H1 (cell line): ENCODE measurements at regions not wholly inside any gene's neighbourhood (a gene's known extent, or its start where the extent isn't known, plus 50 kb on each side); places are given as distances from the start of the nearest gene placed in this dataset.
A peak's percentile ranks its signal among the peaks of the same experiment; 100 is the strongest.

ENCODE experiments used
- CTCF ChIA-PET: fragments of 300-600 bp; sonication (Branson Sonifier 250); formaldehyde crosslinking; loops from one replicate; lab custom pipeline; 2021; ENCODE audit not compliant: partially characterized antibody; lab: Charles Lee
- POLR2A ChIA-PET: fragments of 300-600 bp; sonication (Branson Sonifier 250); formaldehyde crosslinking; loops from one replicate; lab custom pipeline; 2021; ENCODE audit warnings: inconsistent platforms; ENCODE audit not compliant: partially characterized antibody; lab: Charles Lee
- DNase-seq, 2 experiments: peaks; one replicate each; pipeline versions ENCODE4 v3.0.0 to v3.0.0-alpha.2; 2010 to 2022; ENCODE audit warnings: low spot score in 2 of 2, low read depth in 1 of 2, mixed read lengths in 1 of 2
- FAIRE-seq: peaks from 2 replicates; lab custom pipeline; 2011; peaks lifted over from hg19 to GRCh38; lab: Jason Lieb, UNC
- H2AFZ ChIP-seq: 2 replicates; pipeline ENCODE4 v1.8.1; 2012; ENCODE audit warnings: low read length, inconsistent platforms
- H2AK5ac ChIP-seq: 2 replicates; pipeline ENCODE4 v1.6.1; 2013; ENCODE audit warnings: low read depth, low read length
- H2BK120ac ChIP-seq: replicated peaks from 2 replicates; pipeline ENCODE3; 2013; ENCODE audit warnings: low read depth, low read length, inconsistent platforms
- H2BK12ac ChIP-seq: 2 replicates; pipeline ENCODE4 v1.6.1; 2013; ENCODE audit warnings: low read depth, low read length
- H2BK15ac ChIP-seq: 2 replicates; pipeline ENCODE4 v1.6.1; 2013; ENCODE audit warnings: low read length
- H2BK20ac ChIP-seq: 2 replicates; pipeline ENCODE4 v1.6.1; 2013; ENCODE audit warnings: low read length
- H2BK5ac ChIP-seq: 2 replicates; pipeline ENCODE4 v1.6.1; 2013; ENCODE audit warnings: low read depth, low read length
- H3K14ac ChIP-seq: 2 replicates; pipeline ENCODE4 v1.6.1; 2013; ENCODE audit warnings: inconsistent platforms; ENCODE audit not compliant: insufficient read length
- H3K18ac ChIP-seq: 2 replicates; pipeline ENCODE4 v1.6.1; 2013; ENCODE audit warnings: low read length; ENCODE audit errors: extremely low read depth
- H3K23ac ChIP-seq: 2 replicates; pipeline ENCODE4 v1.6.1; 2013; ENCODE audit warnings: inconsistent platforms; ENCODE audit not compliant: insufficient read length
- H3K23me2 ChIP-seq: 2 replicates; pipeline ENCODE4 v1.6.1; 2013; ENCODE audit warnings: low read depth, low read length
- H3K27ac ChIP-seq: 2 replicates; pipeline ENCODE4 v1.6.1; 2011; ENCODE audit warnings: low read depth, low read length, inconsistent platforms
- H3K27me3 ChIP-seq, 4 experiments: replicated peaks in 1 of 4; 1 replicate in 1 of 4; 2 replicates in 3 of 4; pipeline versions ENCODE4 v1.6.1 to v1.8.1; 2011 to 2013; ENCODE audit warnings: low read length in 3 of 4, mild to moderate bottlenecking in 3 of 4, inconsistent platforms in 2 of 4, mixed read lengths in 2 of 4, moderate library complexity in 1 of 4; ENCODE audit not compliant: control insufficient read depth in 3 of 4, insufficient read depth in 3 of 4; ENCODE audit errors: extremely low read depth in 1 of 4
- H3K36me3 ChIP-seq, 4 experiments: 2 replicates each; pipeline versions ENCODE4 v1.6.1 to v1.8.1; 2011 to 2013; ENCODE audit warnings: mild to moderate bottlenecking in 4 of 4, low read length in 3 of 4, moderate library complexity in 2 of 4, control low read depth in 1 of 4, inconsistent platforms in 1 of 4; ENCODE audit not compliant: insufficient read depth in 4 of 4, control insufficient read depth in 2 of 4
- H3K4ac ChIP-seq: replicated peaks from 2 replicates; pipeline ENCODE3; 2013; ENCODE audit warnings: low read length, low read depth, mixed read lengths, inconsistent platforms; ENCODE audit not compliant: insufficient read length
- H3K4me1 ChIP-seq, 4 experiments: replicated peaks in 1 of 4; 1 replicate in 1 of 4; 2 replicates in 3 of 4; pipeline versions ENCODE4 v1.6.1 to v1.8.1; 2011 to 2013; ENCODE audit warnings: low read length in 3 of 4, inconsistent platforms in 2 of 4, mixed read lengths in 1 of 4; ENCODE audit not compliant: insufficient read depth in 4 of 4, control insufficient read depth in 3 of 4
- H3K4me2 ChIP-seq, 2 experiments: 2 replicates each; pipeline versions ENCODE4 v1.6.1 to v1.8.1; 2011 to 2013; ENCODE audit warnings: low read depth in 2 of 2, low read length in 2 of 2, control low read depth in 1 of 2, inconsistent platforms in 1 of 2, mild to moderate bottlenecking in 1 of 2; ENCODE audit not compliant: insufficient read depth in 1 of 2
- H3K4me3 ChIP-seq, 4 experiments: fragments of 200-600, 300-600 bp in 1 of 4; sonication (generic), shearing (Covaris generic), sonication (Bioruptor Twin) in 1 of 4; 2 replicates each; pipeline versions ENCODE4 v1.5.1 to v1.8.1; 2011 to 2016; ENCODE audit warnings: low read length in 4 of 4, low read depth in 3 of 4, control low read depth in 2 of 4, inconsistent platforms in 2 of 4, mild to moderate bottlenecking in 2 of 4, mixed read lengths in 1 of 4, moderate library complexity in 1 of 4; ENCODE audit not compliant: insufficient read depth in 2 of 4; ENCODE audit errors: extremely low read depth in 1 of 4
- H3K56ac ChIP-seq: replicated peaks from 2 replicates; pipeline ENCODE3; 2013; ENCODE audit warnings: low read depth, mild to moderate bottlenecking, mixed read lengths, low read length, inconsistent platforms; ENCODE audit not compliant: insufficient read length
- H3K79me1 ChIP-seq: 2 replicates; pipeline ENCODE4 v1.6.1; 2013; ENCODE audit warnings: low read depth, low read length, control low read depth
- H3K79me2 ChIP-seq, 2 experiments: 2 replicates each; pipeline versions ENCODE4 v1.6.1 to v1.8.1; 2012 to 2013; ENCODE audit warnings: low read length in 2 of 2, mild to moderate bottlenecking in 2 of 2, inconsistent platforms in 1 of 2; ENCODE audit not compliant: insufficient read depth in 2 of 2, control insufficient read depth in 1 of 2
- H3K9ac ChIP-seq, 4 experiments: replicated peaks in 1 of 4; 1 replicate in 1 of 4; 2 replicates in 3 of 4; pipeline versions ENCODE4 v1.6.1 to v1.8.1; 2011 to 2013; ENCODE audit warnings: low read depth in 3 of 4, low read length in 3 of 4, control low read depth in 2 of 4, mild to moderate bottlenecking in 2 of 4, moderate library complexity in 2 of 4, inconsistent platforms in 1 of 4; ENCODE audit errors: extremely low read depth in 1 of 4
- H3K9me3 ChIP-seq, 2 experiments: 2 replicates each; pipeline versions ENCODE4 v1.6.1 to v1.8.1; 2012 to 2013; ENCODE audit warnings: mild to moderate bottlenecking in 2 of 2, moderate library complexity in 2 of 2, control low read depth in 1 of 2, inconsistent platforms in 1 of 2, low read depth in 1 of 2, low read length in 1 of 2, mixed read lengths in 1 of 2; ENCODE audit not compliant: insufficient read depth in 2 of 2
- H4K20me1 ChIP-seq, 2 experiments: replicated peaks in 1 of 2; 2 replicates each; pipeline versions ENCODE3 to v1.8.1; 2011 to 2013; ENCODE audit warnings: inconsistent platforms in 2 of 2, low read length in 2 of 2, mild to moderate bottlenecking in 1 of 2; ENCODE audit not compliant: insufficient read depth in 2 of 2, control insufficient read depth in 1 of 2
- H4K5ac ChIP-seq: 2 replicates; pipeline ENCODE4 v1.6.1; 2013; ENCODE audit warnings: low read length, low read depth, mixed read lengths, inconsistent platforms; ENCODE audit not compliant: insufficient read length
- H4K8ac ChIP-seq: 2 replicates; pipeline ENCODE4 v1.8.0; 2013; ENCODE audit warnings: mild to moderate bottlenecking, moderate library complexity, low read length, inconsistent platforms; ENCODE audit not compliant: insufficient read depth; ENCODE audit errors: extremely low read depth
- H4K91ac ChIP-seq: replicated peaks from 2 replicates; pipeline ENCODE3; 2013; ENCODE audit warnings: low read length, mixed read lengths, inconsistent platforms; ENCODE audit not compliant: insufficient read length
- BRCA1 ChIP-seq: IDR thresholded peaks from 2 replicates; pipeline ENCODE4 v1.6.1; 2012; ENCODE audit warnings: low read depth, low read length, improper control_type of control experiment
- CEBPB ChIP-seq: IDR thresholded peaks from 2 replicates; pipeline ENCODE4 v1.6.1; 2012; ENCODE audit warnings: low read depth, low read length
- WGBS, 2 experiments: shearing (Covaris generic) in 1 of 2; methylation state at CpG; one replicate each; pipeline versions ENCODE4 v1.1.6 to v1.1.7; 2013 to 2015; ENCODE audit warnings: low lambda C conversion rate in 2 of 2, mixed read lengths in 2 of 2, inconsistent platforms in 1 of 2, low coverage in 1 of 2, missing lambda C conversion rate in 1 of 2; ENCODE audit not compliant: insufficient replicate concordance in 2 of 2, insufficient coverage in 1 of 2, insufficient read length in 1 of 2; ENCODE audit errors: extremely low coverage in 1 of 2, missing lambda C conversion rate in 1 of 2; 5-methylcytosine and 5-hydroxymethylcytosine counted together

GRCh38 chr9:84151640-84152039, 171.0 kb downstream of the RMI1 start:
- WGBS, 2 experiments: 68% methylated on average over 5 of the region's 5 CpGs; no CpG with 5 or more reads in 1 of the 2 experiments
- Histone ChIP-seq H3K14ac (no peak overlapping the region), H3K56ac (no peak overlapping the region), H3K9me3 (no peaks in the 10 kb centered on the region), H3K4me2 (0 out of 4 replicates have a peak overlapping the region, but pooled peaks of 1 of the 2 experiments have one; percentile 7), H4K20me1 (peaks cover 5% of the 10 kb centered on the region in 2 experiments), H3K4me1 (peaks cover 0 to 6% (median 2%) of the 10 kb centered on the region in 4 experiments; a peak in 5 of 7 replicates), H2AFZ (no peak overlapping the region), H4K5ac (no peak overlapping the region), H3K27me3 (peaks cover 3 to 51% (median 32%) of the 10 kb centered on the region in 4 experiments), H2BK20ac (no peak overlapping the region), H3K4me3 (no peak overlapping the region), H3K36me3 (no peaks in the 10 kb centered on the region), H3K23me2 (no peaks in the 10 kb centered on the region; the same call in 1 of the 2 replicates), H3K79me2 (no peaks in the 10 kb centered on the region), H3K18ac (no peak overlapping the region), H4K8ac (no peak overlapping the region), H2AK5ac (no peak overlapping the region), H3K23ac (no peak overlapping the region), H4K91ac (no peak overlapping the region), H3K27ac (no peak overlapping the region), H2BK120ac (no peak overlapping the region), H2BK12ac (no peak overlapping the region), H2BK15ac (no peak overlapping the region), H3K4ac (no peak overlapping the region), H2BK5ac (no peak overlapping the region), H3K9ac (no peak overlapping the region), H3K79me1 (no peaks in the 10 kb centered on the region)
- TF ChIP-seq BRCA1 (no peak), CEBPB (no peak)
- FAIRE-seq (no peak), DNase-seq (no peak)
- ChIA-PET CTCF (interaction anchor here (1.4 to 2.0 kb wide), 2 partner anchors 21 to 230 kb away, joined by 3 to 13 read pairs; partner anchors contain the start of gene KIF27), POLR2A (interaction anchor here (0.9 to 1.1 kb wide), 2 partner anchors 12 to 230 kb away, joined by 3 to 4 read pairs; partner anchors contain the start of gene KIF27)
